ENCODE measurements at regions not wholly inside any gene's neighbourhood (a gene's known extent, or its start where the extent isn't known, plus 50 kb on each side); places are given as distances from the start of the nearest gene placed in this dataset.

GRCh38 chr4:112953262-112953661 is 96.2 kb upstream of the ANK2 start:
- WGBS (ENCODE audit: insufficient coverage, low coverage, missing lambda C conversion rate), result 0% methylated on average over 3 of the region's 3 CpGs
- CTCF ChIA-PET (ENCODE audit: low intra/inter-chr PET ratio), result no interaction called here

GRCh38 chr4:112954286-112954685 is 95.2 kb upstream of the ANK2 start:
- in situ Hi-C loops (cut with MboI) (no loop called here), intact Hi-C loops (cut with micrococcal nuclease) (no loop called here)
- ChIA-PET POLR2A (interaction anchor here (0.5 kb wide), 1 partner anchor 57 kb away, joined by 3 read pairs; no protein-coding TSS in a partner anchor), CTCF (ENCODE audit: low intra/inter-chr PET ratio) (no interaction called here)
- H3K27me3 ChIP-seq (ENCODE audit: control insufficient read depth in 2 of 2, insufficient read depth in 2 of 2, low read length in 2 of 2), result no peaks in the 10 kb centered on the region
- no peak overlapping the region for H3K4me3 ChIP-seq
- DNase-seq (ENCODE audit: extremely low read depth in 1 of 4, low spot score in 3 of 4), result no peak
- no TSS peak for BruUV-seq (replicated peaks)
- H3K4me2 ChIP-seq (ENCODE audit: insufficient read depth, low read length), result no peak overlapping the region
- no peak overlapping the region for H3K27ac ChIP-seq (ENCODE audit: extremely low read depth, low read depth, low read length)
- ATAC-seq, result no peak
- H3K9me3 ChIP-seq (replicated peaks; ENCODE audit: control insufficient read depth, insufficient read depth, low read depth, low read length), result no peaks in the 10 kb centered on the region
- H3K36me3 ChIP-seq (ENCODE audit: control insufficient read depth, insufficient read depth, low read length), result no peaks in the 10 kb centered on the region
- H3K9me1 ChIP-seq (ENCODE audit: control insufficient read depth, insufficient read depth, low read length), result no peaks in the 10 kb centered on the region
- no peaks in the 10 kb centered on the region for H3K4me1 ChIP-seq (replicated peaks in 1 of 2; ENCODE audit: control insufficient read depth in 2 of 2, insufficient read depth in 2 of 2, low read length in 2 of 2)
- H3K9ac ChIP-seq (ENCODE audit: insufficient read depth in 1 of 2, low read depth in 2 of 2, low read length in 2 of 2), result no peak overlapping the region
- no peaks in the 10 kb centered on the region for H4K20me1 ChIP-seq (replicated peaks; ENCODE audit: control insufficient read depth, insufficient read depth, low read length)
- TF ChIP-seq TEAD1 (CRISPR knock-in tag; IDR thresholded peaks at IDR 0.05) (no peak), RFX5 (IDR thresholded peaks at IDR 0.05; ENCODE audit: low read depth, low read length) (no peak), SREBF1 (IDR thresholded peaks at IDR 0.05; ENCODE audit: borderline replicate concordance, low read depth, low read length) (no peak), GMEB1 (CRISPR knock-in tag; IDR thresholded peaks at IDR 0.05) (no peak), ZFP91 (CRISPR knock-in tag; IDR thresholded peaks at IDR 0.05) (no peak), CHCHD3 (CRISPR knock-in tag; IDR thresholded peaks at IDR 0.05) (no peak), TAF9B (IDR thresholded peaks at IDR 0.05; ENCODE audit: partially characterized antibody) (no peak)
- H2AFZ ChIP-seq (ENCODE audit: low read depth, low read length), result no peak overlapping the region
- FAIRE-seq, result no peak
- 0% methylated on average over 1 of the region's 1 CpG for WGBS (ENCODE audit: insufficient coverage, low coverage, missing lambda C conversion rate)
- no peaks in the 10 kb centered on the region for H3K79me2 ChIP-seq (ENCODE audit: control insufficient read depth, insufficient read depth, low read length)

More at GRCh38 chr4:112953262-112953661, 96.2 kb upstream of the ANK2 start:
- TF ChIP-seq TAF7 (tag; IDR thresholded peaks at IDR 0.05) (no peak), KLF16 (IDR thresholded peaks at IDR 0.05) (no peak)
- H3K9me1 ChIP-seq (ENCODE audit: control insufficient read depth, insufficient read depth, low read length), result no peaks in the 10 kb centered on the region
- intact Hi-C loops (cut with micrococcal nuclease) (no loop called here), in situ Hi-C loops (cut with MboI) (no loop called here)
- no peak overlapping the region for H3K9ac ChIP-seq (ENCODE audit: insufficient read depth in 1 of 2, low read depth in 2 of 2, low read length in 2 of 2)
- H3K9me3 ChIP-seq (replicated peaks; ENCODE audit: control insufficient read depth, insufficient read depth, low read depth, low read length), result no peaks in the 10 kb centered on the region
- POLR2A ChIA-PET, result no interaction called here
- no TSS peak for BruUV-seq (replicated peaks)
- no peaks in the 10 kb centered on the region for H3K27me3 ChIP-seq (ENCODE audit: control insufficient read depth in 2 of 2, insufficient read depth in 2 of 2, low read length in 2 of 2)
- DNase-seq (ENCODE audit: extremely low read depth in 1 of 4, low spot score in 3 of 4) (no peak), ATAC-seq (no peak), FAIRE-seq (no peak)
- H3K79me2 ChIP-seq (ENCODE audit: control insufficient read depth, insufficient read depth, low read length), result no peaks in the 10 kb centered on the region
- no peaks in the 10 kb centered on the region for H4K20me1 ChIP-seq (replicated peaks; ENCODE audit: control insufficient read depth, insufficient read depth, low read length)
- H3K27ac ChIP-seq (ENCODE audit: extremely low read depth, low read depth, low read length), result no peak overlapping the region
- H3K4me2 ChIP-seq (ENCODE audit: insufficient read depth, low read length), result no peak overlapping the region
- no peak overlapping the region for H2AFZ ChIP-seq (ENCODE audit: low read depth, low read length)
- no peaks in the 10 kb centered on the region for H3K36me3 ChIP-seq (ENCODE audit: control insufficient read depth, insufficient read depth, low read length)
- no peaks in the 10 kb centered on the region for H3K4me1 ChIP-seq (replicated peaks in 1 of 2; ENCODE audit: control insufficient read depth in 2 of 2, insufficient read depth in 2 of 2, low read length in 2 of 2)
- no peak overlapping the region for H3K4me3 ChIP-seq
